Peyer's patch (tissue), 4 donors: ENCODE measurements at regions not wholly inside any gene's neighbourhood (a gene's known extent, or its start where the extent isn't known, plus 50 kb on each side); places are given as distances from the start of the nearest gene placed in this dataset.

Source experiments
- CTCF ChIP-seq, 6 experiments: fragments of 450-650 bp in 4 of 6; fragments of 200-600 bp in 2 of 6; sonication (generic) in 1 of 6; IDR thresholded peaks; one replicate each; pipeline ENCODE4 v1.5.1; 2017 to 2019; ENCODE audit warnings: antibody characterized with exemption in 6 of 6, mild to moderate bottlenecking in 3 of 6, moderate library complexity in 1 of 6
- POLR2A ChIP-seq, 2 donors: fragments of 450-650 bp; IDR thresholded peaks; one replicate each; pipeline ENCODE4 v1.5.1; 2017; ENCODE audit warnings: antibody characterized with exemption in 2 of 2, mild to moderate bottlenecking in 2 of 2, moderate library complexity in 2 of 2

- no peak for TF ChIP-seq CTCF (IDR thresholded peaks at IDR 0.05)
- TF ChIP-seq POLR2A (IDR thresholded peaks at IDR 0.05): no peak
Observed at GRCh38 chr15:46039703-46040102, 404.9 kb downstream of the SQOR start.
